GM19043 (cell line): ENCODE measurements at regions not wholly inside any gene's neighbourhood (a gene's known extent, or its start where the extent isn't known, plus 50 kb on each side); places are given as distances from the start of the nearest gene placed in this dataset.

Source experiments
- ATAC-seq: cut with Tn5 transposase; IDR thresholded peaks from one replicate; pipeline ENCODE4 v1.9.1; 2021; ENCODE audit warnings: low read depth; ENCODE audit not compliant: unreplicated experiment

DNA sequence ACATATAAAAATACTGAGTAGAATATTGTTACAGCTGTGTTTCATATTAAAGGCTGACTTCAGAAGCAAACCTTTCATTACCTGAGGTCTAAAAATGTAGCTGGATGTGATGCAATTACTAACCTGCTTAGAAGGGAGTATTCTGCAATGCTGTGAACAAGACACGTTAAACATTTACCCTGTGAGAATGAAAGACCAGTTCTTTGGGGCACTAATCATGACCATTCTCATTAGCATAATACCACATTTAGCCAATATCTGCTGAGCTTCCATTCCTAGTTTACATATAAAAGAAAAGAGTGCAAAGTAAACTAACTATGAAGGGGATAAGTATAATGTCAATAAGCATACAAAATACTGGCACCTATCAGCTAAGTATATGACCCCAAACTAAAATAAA, 784.0 kb upstream of the KLHL29 start:
- ATAC-seq = no peak

DNA sequence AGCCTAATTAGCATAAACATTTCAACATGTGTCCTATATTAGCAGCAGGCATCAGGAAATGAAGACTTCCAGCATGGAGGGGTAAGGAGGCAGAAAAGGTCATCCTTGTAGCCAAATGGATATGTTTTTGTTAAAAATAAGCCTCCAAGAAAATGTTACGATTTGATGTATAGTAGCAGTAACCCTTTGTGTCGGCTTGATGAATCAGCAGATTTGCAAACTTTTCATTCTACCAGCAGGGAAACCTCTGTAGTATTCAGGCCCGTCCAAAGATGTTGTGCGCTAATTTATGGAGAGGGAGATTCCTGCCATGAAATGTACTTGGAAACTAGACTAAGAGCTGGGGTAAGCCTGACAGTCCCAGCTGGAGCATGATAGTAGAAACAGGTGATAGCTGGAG, 780.8 kb upstream of the KLHL29 start:
- ATAC-seq = no peak

DNA sequence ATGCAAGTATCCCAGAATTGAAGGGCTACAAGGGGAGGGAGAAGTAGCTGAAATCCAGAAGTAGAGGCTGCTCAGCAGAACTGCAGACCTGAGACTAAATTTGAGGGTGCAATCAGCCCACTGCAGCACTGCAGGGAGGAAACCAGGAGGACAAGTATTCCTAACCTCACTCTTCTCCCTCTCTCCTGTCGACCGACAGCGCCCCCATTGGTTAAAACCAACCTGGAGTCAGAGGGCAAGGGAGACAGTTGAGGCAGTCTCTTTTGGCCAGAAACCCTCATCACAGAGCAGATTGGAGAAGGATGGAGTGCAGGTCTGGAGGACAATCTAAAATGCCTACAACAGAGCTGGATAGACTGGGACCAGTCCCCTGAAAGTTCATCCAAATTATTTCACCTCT, 768.9 kb upstream of the KLHL29 start:
- no peak for ATAC-seq

DNA sequence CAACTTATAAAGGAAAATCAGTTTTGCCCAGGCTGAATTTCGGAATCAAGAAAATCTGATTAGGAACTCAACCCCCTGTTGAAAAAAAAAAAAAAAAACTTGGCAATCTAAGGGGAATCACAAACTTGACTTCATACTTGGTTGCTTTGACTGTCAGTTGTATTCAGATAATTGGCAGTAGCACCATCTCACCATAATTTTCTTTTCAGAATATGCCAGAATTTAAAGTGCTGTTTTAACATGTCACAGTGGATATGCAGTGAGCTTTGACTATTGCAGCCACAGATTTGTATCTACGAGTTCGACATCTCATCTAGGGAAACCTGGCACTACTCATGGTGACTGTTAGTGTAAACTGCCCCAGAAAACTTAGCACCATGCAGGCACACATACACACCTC, 761.4 kb upstream of the KLHL29 start:
- ATAC-seq = no peak

DNA sequence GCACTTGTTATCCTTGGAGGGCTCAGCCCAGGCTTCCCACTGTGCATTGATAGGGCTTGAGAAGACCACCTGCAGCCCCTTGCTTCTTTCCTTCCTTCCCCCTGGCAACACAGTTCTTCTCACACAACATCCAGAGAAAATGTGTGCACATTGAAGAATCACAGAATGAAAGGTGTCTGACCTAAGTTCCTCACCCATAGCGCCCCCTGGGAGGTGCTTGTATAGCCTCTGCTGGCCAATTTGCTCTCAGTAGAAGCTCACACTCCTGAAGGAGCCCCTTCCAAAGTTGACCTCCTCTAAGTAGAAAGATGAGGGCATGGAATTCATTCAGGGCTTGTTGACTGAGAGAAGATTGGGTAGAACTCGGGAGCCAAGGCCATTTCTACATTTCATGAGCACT, 758.4 kb upstream of the KLHL29 start:
- no peak for ATAC-seq

DNA sequence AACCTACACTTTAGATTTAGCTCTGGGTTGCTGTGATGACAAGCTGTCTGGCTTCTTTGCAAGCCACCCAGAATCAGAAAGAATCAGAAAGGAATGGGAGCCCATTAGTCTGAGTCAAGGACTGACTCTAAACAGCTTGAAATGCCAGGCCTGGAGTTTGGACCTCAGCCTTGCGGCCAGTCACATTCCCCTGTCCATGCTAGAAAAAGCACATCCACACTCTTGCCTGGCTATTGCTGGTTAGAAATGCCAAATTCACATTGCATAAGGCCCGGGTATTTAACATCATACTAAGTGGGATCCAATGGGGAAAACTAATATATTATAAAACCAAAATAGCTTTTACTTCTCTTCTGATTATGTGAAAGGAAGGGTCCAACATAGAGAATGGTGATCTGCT, 756.8 kb upstream of the KLHL29 start:
- no peak for ATAC-seq

GRCh38 chr2:22628906-22629305, 756.1 kb upstream of the KLHL29 start:
- ATAC-seq = no peak

- ATAC-seq = no peak
Measured at GRCh38 chr2:22634167-22634566, 750.8 kb upstream of the KLHL29 start.

- ATAC-seq = no peak
Measured at GRCh38 chr2:22656426-22656825, 728.6 kb upstream of the KLHL29 start.

GRCh38 chr2:22673529-22673928, 711.5 kb upstream of the KLHL29 start:
- no peak for ATAC-seq

DNA sequence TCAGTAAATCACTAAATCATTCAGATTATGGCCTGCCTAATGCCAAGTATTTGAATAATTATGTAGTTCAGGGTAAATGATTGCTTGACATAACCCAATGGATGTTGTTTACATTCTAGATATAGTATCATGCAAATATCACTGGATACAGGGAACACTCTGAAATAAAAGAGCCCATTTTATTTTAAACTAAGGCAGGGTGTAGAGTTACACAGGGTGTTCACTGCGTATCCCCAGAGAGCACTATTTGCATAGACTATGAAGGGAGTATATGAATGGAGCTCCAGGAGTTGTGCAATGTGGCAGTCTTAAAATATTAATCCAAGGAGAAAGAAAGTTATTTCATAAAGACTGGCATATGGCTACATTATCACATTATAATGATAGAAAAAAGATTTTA, 701.1 kb upstream of the KLHL29 start:
- ATAC-seq = no peak

GRCh38 chr2:22690096-22690495, 694.9 kb upstream of the KLHL29 start:
- ATAC-seq = no peak

DNA sequence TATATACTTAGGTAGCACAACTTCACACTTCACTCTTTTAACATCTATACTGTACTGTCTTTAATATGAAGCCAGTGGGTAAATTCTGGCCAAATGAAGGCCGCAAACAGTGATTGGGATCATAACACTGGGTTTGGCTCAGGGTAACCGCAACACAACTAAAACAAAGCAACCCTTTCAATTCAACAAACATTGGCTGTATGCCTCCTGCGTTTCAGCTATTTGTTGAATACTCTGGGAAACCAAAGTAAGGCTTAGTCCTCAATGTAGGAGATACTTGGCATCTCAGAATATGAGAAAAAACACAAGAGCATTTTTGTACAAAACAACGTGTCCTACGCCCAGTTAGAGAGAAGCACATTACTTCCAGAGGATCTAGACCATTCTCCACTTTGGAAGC, 693.3 kb upstream of the KLHL29 start:
- no peak for ATAC-seq

DNA sequence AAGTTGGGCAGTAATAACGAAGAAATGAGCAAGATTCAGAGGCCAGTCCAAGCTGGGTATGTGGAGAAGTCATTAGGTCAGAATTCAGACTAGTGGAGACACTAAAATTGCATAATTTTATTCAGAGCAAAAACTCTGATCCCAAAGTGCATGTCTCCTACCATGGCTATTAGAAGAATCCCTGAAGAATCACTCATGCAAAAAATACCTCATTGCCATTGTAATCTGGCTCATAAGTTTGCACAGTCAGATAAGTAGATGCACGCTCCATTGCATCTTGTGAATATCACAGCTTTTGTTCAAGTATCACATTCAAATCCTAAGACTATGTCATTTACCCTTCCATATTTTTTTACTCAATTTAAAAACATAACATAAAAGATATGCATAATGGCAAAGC, 692.2 kb upstream of the KLHL29 start:
- ATAC-seq = no peak

DNA sequence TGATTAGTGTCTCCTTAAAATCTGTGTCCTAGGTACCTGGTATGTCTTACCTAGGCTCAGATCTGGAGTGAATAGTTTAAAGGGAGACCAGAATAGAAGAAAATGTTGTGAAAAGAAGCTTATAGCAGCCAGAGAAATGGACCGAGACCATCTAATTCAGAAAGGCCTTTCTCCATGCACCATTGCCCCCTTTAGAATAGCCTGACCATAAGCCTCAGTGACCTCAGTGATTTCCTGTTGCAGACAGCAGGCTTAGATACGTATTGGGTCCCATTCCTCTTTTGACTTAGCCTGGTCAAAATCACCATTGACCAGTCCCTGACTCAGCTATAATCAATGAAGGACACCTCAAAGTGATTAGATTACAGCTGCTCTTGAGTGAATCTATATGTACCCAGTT, 690.7 kb upstream of the KLHL29 start:
- no peak for ATAC-seq

- no peak for ATAC-seq
Measured at GRCh38 chr2:22694856-22695255, 690.1 kb upstream of the KLHL29 start.

GRCh38 chr2:22697054-22697788, 687.8 kb upstream of the KLHL29 start:
- ATAC-seq = no peak

DNA sequence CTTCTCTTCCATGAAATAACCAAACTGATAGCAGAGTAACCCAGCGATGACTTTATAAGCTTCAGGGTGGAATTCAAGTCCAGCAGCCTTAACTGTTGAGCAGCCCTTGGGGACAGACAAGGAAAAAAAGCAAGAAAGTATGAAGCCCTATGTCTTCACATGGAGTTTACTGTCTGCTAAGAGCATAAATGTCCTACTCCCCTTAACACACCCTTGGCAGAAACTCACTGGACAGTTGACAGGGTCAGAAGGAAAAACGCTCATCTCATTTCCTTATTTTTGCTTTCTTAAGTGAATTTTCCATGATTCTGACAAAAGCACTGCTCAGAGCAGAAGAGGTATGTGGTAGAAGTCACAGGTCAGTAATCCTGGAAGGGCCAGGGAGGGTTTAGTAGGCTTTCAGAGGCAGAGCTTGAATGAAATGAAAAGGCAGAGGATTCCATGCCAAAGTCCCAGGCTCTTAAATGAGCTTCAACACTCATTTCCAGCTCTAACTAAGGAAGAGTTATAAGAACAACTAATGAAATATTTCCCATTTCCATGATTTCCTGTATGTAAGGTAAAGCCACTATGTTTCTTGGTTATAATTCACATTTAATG, 683.3 kb upstream of the KLHL29 start:
- no peak for ATAC-seq

GRCh38 chr2:22703286-22703920, 681.6 kb upstream of the KLHL29 start:
- ATAC-seq = no peak

- no peak for ATAC-seq
Measured at GRCh38 chr2:22719396-22719795, 665.6 kb upstream of the KLHL29 start.

DNA sequence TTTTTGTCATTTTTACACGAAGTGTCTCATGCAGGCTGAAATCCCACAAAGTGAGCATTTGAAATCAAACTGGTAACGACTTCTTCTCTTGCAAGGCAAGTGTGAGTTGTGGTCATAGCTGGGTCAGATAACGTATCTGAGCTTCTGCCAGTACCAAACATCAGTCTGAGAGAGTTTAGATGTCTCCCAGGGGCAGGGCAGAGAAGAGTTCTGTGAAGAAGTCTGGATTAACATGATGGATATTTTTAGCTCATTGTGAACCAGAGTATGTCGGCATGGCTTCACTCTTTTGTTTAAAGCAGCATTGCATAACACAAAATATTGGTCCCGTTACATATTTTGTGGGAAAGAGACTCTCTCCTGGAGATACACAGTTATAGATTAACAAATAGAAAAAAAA, 655.5 kb upstream of the KLHL29 start:
- no peak for ATAC-seq

GRCh38 chr2:22734373-22735045, 650.5 kb upstream of the KLHL29 start:
- ATAC-seq = no peak
